Fibroblast of skin of right quadriceps (primary cell): ENCODE measurements at regions not wholly inside any gene's neighbourhood (a gene's known extent, or its start where the extent isn't known, plus 50 kb on each side); places are given as distances from the start of the nearest gene placed in this dataset.

ENCODE experiments used
- DNase-seq: peaks from one replicate; pipeline ENCODE4 v3.0.0-alpha.2; 2013

DNA sequence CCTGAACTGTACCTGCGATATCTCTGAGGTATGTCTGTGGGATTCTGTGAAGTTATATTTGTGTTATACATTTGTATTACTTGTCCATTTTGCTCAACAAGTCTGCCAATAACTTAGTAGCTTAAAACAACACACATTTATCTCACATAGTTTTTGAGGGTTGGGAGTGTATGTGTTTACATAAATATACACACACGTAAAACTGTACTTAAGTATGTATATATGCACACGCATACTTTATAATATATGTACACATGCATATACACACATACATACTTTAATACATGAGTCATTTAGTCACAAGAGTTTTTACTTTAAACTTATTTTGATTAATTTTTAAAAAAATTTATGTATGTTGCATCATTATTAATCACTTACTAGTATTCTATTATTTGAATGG is 205.9 kb upstream of the EDIL3 start:
- DNase-seq = no peak

DNA sequence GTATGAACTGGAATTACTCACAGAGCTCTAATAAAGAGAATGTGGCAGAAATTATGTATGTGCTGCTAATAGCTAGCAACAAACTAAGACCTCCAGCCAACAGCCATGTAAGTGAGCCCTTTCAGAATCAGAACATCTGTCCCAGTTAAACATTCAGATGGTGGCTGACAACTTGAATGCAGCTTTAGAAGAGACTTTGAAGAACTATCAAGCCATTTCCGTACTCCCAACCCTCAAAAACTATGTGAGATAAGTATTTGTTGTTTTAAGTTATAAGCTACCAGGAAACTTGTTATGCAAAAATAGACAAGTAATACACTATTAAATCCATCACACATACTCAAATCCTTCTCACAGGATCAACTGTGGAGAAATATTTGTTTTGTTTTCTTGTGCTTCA is 205.2 kb upstream of the EDIL3 start:
- no peak for DNase-seq

DNA sequence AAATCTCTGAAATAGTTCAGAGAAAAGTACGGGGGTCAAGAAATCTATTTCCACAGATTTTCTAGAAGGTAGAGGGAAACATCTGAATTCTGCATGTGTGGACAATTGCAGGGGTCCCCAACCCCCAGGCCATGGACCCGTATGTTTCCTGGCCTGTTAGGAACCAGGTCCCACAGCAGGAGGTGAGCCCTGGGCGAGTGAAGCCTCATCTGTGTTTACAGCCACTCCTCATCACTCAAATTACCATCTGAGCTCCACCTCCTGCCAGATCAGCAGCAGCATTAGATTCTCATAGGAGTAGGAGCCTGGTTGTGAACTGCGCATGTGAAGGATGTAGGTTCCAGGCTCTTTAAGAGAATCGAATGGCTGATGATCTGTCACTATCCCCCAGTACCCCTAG is 200.5 kb upstream of the EDIL3 start:
- no peak for DNase-seq

DNA sequence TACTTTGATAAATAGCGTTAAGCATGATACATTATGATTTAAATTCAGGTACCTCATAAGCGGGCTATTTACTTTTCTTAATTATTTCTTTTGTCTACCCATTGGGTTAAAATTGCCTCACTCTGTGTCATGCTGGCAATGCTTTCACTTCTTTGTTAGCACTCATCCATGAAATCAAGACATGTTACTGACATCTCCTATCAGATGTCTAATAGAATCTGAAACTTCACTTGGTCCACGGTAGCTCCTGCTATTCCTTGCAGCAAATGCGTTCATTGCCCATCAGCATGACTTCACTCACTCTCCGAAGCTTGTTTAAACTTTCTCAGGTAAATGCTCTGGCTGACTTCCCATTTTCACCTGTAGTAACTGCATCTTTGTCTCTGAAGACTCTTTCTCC is 193.5 kb upstream of the EDIL3 start:
- no peak for DNase-seq

- DNase-seq = no peak
Observed at GRCh38 chr5:84573017-84573712, 188.5 kb upstream of the EDIL3 start.

- DNase-seq = no peak
Observed at GRCh38 chr5:84569307-84569706, 184.6 kb upstream of the EDIL3 start.

DNA sequence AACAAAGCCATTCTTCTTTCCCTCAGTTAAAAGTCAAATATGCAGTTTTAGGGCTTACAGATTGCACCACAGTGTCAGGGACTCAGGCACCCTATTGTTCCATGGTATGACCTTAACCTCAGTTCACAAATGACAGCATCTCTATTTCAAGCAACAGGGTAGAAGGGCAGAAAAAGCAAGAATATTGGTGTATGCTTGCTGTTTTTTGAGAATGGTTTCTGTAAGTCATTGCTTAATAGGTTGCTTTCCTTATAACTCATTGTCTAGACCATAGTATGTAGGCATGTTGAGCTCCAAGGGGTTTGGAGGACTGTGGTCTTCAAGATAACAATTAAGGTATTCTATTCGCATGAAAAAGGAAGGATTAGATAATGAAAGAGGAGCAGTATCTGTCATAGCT is 183.5 kb upstream of the EDIL3 start:
- DNase-seq = no peak

DNA sequence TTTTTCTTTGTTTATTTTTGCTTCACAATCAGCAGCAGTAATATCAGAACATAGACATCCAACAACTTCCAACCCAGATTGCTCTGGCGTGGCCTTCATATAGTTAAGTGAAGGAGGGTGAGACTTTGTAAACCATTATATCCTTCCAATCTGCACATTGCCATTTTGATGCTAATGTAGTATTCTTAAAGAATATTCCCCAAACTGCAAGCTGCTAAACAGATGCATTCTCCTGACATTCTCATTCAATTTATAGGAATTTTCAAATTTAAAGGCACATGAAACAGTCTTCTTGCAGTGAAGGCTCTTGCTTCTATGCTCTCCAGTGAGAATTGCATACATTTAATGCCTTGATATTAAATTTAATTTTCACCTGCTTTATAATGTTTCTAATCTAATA is 181.2 kb upstream of the EDIL3 start:
- DNase-seq = no peak

DNA sequence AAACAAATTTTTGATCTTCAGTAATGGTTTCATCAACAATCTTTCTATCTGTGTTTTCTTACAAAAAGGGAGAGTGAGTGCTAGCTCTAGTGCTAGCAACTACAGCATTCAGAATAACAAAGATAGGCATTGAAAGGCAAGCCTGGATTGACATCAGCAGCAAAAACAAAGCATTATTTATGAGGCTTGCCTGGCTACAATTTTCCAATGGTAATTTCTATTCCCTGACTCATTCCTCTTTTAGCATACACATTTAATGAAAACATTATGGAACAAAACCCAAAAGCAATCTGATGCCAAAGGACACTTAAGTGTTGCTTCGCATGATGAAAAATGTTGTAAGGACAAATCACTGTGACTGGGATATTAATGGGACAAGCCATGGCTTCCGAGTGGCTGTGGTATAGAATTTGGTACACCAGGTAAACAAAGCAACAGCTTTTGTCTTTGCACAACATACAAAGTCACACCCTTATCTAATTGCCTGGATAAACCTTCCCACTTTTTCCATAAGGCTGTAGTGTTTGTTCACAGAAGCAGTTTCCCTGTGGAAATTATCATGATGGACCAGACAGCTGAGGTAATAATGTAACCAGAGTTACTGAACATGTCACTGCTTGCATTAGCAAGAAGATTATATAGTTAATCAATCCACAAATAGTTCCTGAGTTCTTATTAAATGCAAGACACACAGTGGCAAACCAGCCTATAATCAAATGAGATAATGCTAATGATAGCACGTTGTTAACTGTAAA is 179.8 kb upstream of the EDIL3 start:
- peak; percentile 90 for DNase-seq

- DNase-seq = no peak
Observed at GRCh38 chr5:84550222-84550621, 165.5 kb upstream of the EDIL3 start.

DNA sequence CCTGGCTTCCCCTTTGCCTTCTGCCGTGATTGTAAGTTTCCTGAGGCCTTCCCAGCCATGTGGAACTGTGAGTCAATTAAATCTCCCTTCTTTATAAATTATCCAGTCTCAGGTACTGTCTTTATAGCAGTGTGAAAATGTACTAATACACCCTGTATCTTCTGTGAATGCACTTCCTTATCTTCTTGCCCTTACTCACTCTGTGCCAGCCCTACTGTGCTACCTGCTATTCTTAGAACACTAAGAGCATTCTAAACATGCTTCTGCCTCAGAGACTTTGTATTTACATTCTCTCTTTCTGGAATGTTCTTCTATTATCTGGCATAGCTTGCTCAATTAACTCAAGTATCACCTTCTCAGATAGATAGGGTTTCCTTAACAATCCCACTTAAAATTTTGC is 164.4 kb upstream of the EDIL3 start:
- DNase-seq = no peak

DNA sequence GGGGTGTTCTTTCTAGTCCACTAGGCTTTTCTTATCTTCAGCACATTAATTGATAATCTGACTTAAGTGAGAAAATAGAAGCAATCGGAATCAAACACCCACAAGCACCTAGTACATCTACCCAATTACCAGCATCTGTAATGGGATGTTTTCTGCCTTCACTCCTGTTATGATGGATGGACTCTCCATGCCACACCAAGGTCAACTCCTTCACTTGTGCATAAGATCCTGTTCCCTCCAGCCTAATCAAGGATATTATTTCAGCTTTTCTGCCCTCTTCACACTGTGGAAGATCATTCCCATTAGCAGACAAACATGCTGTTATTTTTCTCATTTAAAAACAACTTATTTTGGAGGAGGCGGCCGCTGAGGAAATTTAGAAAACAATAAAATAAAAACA is 162.0 kb upstream of the EDIL3 start:
- no peak for DNase-seq

- DNase-seq = no peak
Observed at GRCh38 chr5:84536797-84537196, 152.1 kb upstream of the EDIL3 start.

DNA sequence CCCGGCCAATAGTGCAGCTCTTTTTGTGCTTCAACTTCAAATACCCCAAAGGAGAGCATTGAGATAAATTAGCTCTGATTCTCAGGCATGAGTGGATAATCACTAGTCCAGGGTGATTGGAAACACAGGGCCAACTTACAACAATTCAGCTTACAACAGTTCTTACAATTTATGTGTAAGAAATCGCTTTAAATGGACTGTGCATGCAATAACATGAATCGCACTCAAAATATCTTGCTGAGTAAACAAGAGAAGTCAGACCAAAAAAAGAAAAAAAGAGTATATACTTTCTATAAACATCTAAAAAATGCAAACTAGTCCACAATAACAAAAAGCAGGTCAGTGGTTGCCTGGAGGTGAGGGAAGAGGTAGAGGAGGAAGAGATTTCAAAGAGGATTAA is 150.6 kb upstream of the EDIL3 start:
- peak; percentile 10 for DNase-seq

DNA sequence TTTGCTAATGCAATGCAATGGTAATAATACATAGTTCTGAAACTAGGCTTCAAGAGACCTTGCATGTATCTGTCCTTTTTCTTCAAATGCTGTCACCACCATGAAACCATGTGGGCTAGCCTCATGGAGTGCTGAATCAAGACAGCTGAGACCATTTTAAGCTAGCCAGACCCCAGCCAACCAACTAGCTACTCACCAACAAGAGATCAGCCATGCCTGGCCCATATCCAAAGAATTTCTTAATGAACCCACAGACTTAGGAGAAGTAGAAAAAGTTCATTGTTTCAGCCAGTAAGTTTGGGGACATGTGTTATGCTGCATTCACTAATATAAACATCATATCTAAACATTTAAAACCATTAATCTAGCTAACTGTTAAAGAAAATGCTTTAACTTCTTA is 139.8 kb upstream of the EDIL3 start:
- peak; percentile 43 for DNase-seq

DNA sequence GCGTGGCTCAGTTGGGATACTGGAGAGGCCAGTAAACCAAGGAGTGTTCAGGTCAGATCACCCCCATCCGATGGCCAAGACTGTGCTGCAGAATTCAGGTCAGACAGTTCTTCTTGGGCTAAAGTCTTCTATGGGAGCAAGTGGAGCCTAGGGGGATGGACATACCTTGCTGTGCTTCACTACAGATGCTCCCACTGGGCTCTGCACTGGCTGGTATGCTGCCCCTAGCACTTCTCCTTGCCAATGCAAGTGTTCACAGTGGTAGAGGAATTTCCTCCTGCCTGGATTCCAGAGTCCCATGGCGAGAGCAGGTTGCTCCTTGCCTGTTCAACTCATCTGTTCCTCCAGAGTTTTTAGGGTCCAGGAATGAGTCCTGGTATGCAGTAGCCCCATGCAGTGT is 134.2 kb upstream of the EDIL3 start:
- DNase-seq = no peak

DNA sequence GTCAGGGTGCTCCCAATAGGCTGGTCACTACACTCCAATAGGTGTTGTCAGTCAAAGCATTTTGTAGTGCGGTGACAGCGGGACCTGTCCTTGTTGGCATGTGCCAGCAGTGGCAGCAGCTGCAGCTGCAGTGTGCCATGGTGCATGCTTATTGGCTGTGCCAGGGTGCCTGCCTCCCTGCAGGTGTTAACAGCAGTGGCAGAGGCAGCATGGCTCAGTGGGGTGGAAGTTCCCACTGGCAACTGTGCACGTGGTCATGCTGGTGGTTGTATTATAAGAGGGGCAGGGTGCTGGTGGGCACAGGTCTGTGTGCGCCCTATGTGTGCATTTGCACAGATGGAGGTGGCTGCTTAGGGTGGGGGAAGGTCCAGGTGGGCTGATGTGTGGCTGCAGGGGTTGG is 133.7 kb upstream of the EDIL3 start:
- no peak for DNase-seq

- no peak for DNase-seq
Observed at GRCh38 chr5:84506625-84507024, 121.9 kb upstream of the EDIL3 start.

DNA sequence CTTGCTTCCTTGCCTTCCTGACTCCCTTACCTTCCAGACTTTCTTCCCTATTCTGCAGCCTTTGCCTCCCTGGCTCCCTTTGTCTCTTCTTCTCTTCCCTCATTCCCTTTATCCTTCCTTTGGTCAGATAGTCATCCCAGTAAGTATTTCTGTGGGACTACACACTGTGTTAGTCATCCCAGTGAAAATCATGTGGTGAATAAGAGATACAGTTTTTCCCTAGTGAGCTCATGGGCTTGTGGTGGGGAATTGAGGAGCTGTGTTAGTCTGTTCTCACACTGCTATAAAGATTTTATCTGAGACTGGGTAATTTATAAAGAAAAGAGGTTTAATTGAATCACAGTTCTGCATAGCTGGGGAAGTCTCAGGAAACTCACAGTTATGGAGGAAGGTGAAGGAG is 109.8 kb upstream of the EDIL3 start:
- peak; percentile 91 for DNase-seq

DNA sequence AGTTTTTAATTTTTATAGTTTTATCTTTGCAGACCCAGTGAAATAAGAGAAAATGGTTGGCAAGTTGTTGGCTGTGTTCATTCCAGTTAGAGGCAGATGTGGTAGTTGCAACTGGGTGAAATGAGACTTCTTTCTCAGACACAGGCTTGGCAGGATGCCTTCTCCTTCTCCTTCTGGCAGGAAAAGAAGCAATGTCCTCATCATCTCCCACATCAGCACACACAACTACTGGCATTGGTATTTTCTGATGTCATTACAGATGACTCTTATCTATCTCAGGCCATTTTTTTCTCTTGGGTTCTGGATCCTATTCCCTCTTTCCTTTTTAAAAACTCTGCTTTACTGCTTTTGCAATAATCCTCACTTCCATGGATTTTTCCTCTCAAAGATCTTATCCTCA is 103.3 kb upstream of the EDIL3 start:
- peak; percentile 87 for DNase-seq

- DNase-seq = no peak
Observed at GRCh38 chr5:84480873-84481637, 96.4 kb upstream of the EDIL3 start.

DNA sequence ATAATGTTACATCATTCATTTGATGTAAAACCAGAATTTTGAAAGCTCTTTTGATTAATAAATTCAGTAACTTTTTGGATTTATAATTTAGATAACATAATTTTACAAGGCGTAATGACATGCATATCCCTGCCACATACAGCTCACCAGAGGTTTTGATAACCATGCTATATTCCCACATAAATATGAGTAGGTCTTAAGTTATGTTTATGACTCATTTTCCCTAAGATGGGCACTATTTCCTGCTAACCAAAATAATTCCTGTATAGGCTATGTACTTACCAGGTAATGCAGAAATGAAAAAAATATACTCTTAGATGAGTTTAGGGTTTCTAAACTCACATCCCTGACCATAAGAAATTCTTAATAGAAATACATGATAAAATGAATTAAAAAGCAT is 93.9 kb upstream of the EDIL3 start:
- DNase-seq = peak; percentile 3

DNA sequence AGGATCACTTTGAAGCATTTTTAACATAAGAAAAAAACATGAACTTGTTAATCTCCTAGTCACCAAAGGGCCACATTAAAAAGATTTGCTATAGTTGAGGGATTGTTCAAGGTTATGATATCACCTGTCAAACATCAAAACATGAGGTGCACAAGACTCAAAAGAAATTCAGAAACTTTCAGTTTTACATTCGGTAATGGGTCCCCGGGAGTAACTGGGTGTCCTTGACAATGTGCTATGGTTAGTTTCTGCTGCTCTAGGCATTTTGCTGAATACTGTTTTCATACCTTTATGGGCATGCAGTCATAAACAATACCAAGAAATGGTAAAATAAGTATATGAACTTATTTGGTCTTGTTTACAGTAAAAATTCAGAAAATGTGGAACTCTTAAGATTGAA is 92.8 kb upstream of the EDIL3 start:
- no peak for DNase-seq

DNA sequence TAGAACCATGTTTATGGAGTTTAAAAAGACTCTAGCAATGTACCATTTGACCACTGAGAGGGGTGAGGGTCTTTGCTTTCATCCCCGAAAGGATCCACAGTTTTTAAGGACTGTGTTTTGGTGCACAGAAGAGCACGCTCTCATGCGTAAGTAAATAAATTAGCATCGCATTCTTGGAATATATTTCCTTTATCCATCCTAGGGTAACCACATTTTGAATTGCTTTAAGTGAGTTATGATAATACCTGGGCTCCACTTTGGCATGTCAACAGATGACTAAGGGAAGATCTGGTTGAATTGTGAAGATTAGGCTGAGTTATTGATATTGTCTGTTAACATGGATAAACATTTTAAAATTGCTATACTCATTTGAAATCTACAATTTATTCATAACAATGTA is 89.4 kb upstream of the EDIL3 start:
- no peak for DNase-seq
